A204.1 (cell line): ENCODE measurements at regions not wholly inside any gene's neighbourhood (a gene's known extent, or its start where the extent isn't known, plus 50 kb on each side); places are given as distances from the start of the nearest gene placed in this dataset.

Source experiments
- FAIRE-seq: peaks from 2 replicates; lab custom pipeline; 2012; peaks lifted over from hg19 to GRCh38; lab: Jason Lieb, UNC

- FAIRE-seq = no peak
Observed at GRCh38 chr2:224210286-224211180, 171.4 kb upstream of the SERPINE2 start.

GRCh38 chr2:224209555-224210285 lies 170.6 kb upstream of the SERPINE2 start:
- no peak for FAIRE-seq

GRCh38 chr2:224208443-224208842 lies 169.4 kb upstream of the SERPINE2 start:
- no peak for FAIRE-seq

GRCh38 chr2:224208007-224208406 lies 168.9 kb upstream of the SERPINE2 start:
- FAIRE-seq = no peak

GRCh38 chr2:224206816-224207215 lies 167.7 kb upstream of the SERPINE2 start:
- no peak for FAIRE-seq

- no peak for FAIRE-seq
Observed at GRCh38 chr2:224202281-224202865, 163.3 kb upstream of the SERPINE2 start.

GRCh38 chr2:224198436-224198835 lies 159.3 kb upstream of the SERPINE2 start:
- FAIRE-seq = no peak

GRCh38 chr2:224196810-224197209 lies 157.7 kb upstream of the SERPINE2 start:
- no peak for FAIRE-seq

GRCh38 chr2:224195925-224196571 lies 157.0 kb upstream of the SERPINE2 start:
- FAIRE-seq = no peak

GRCh38 chr2:224194161-224194560 lies 155.1 kb upstream of the SERPINE2 start:
- FAIRE-seq = no peak

- no peak for FAIRE-seq
Observed at GRCh38 chr2:224191465-224191864, 152.4 kb upstream of the SERPINE2 start.

GRCh38 chr2:224190936-224191270 lies 151.8 kb upstream of the SERPINE2 start:
- no peak for FAIRE-seq

GRCh38 chr2:224190234-224190935 lies 151.3 kb upstream of the SERPINE2 start:
- no peak for FAIRE-seq

GRCh38 chr2:224187220-224187619 lies 148.1 kb upstream of the SERPINE2 start:
- FAIRE-seq = no peak

- FAIRE-seq = no peak
Observed at GRCh38 chr2:224185023-224185601, 146.0 kb upstream of the SERPINE2 start.

GRCh38 chr2:224183086-224183485 lies 144.0 kb upstream of the SERPINE2 start:
- no peak for FAIRE-seq

GRCh38 chr2:224182498-224182897 lies 143.4 kb upstream of the SERPINE2 start:
- no peak for FAIRE-seq

GRCh38 chr2:224181534-224182155 lies 142.6 kb upstream of the SERPINE2 start:
- FAIRE-seq = no peak

- FAIRE-seq = no peak
Observed at GRCh38 chr2:224180810-224181209, 141.7 kb upstream of the SERPINE2 start.

GRCh38 chr2:224178056-224178455 lies 139.0 kb upstream of the SERPINE2 start:
- no peak for FAIRE-seq

- no peak for FAIRE-seq
Observed at GRCh38 chr2:224175538-224175937, 136.5 kb upstream of the SERPINE2 start.
